ENCODE measurements at regions not wholly inside any gene's neighbourhood (a gene's known extent, or its start where the extent isn't known, plus 50 kb on each side); places are given as distances from the start of the nearest gene placed in this dataset.

DNA sequence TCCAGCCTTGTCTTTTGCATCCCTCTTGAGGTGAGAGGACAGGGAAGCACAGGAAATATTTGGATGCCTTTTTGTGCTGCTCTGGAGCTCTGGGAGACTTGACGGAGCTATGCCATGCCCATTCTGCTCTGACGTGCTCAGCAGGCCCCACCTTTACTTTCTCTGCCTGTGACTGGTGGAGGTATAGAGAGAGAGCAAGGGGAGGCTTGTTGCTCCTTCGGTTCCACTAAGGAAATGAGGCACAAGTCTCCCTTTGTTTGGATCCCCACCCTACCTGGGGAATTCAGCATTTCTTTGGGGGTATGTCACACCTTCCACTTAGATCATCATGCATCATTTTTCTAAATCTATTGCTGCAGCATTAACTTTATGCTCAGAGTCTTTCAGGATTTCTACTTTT, 121.8 kb upstream of the CNTLN start:
- H3K9me3 ChIP-seq, result no peaks in the 10 kb centered on the region
- H3K27ac ChIP-seq, result no peak overlapping the region
- H3K4me1 ChIP-seq (ENCODE audit: insufficient read depth), result peaks cover 3% of the 10 kb centered on the region
- TF ChIP-seq, protein P1, sequence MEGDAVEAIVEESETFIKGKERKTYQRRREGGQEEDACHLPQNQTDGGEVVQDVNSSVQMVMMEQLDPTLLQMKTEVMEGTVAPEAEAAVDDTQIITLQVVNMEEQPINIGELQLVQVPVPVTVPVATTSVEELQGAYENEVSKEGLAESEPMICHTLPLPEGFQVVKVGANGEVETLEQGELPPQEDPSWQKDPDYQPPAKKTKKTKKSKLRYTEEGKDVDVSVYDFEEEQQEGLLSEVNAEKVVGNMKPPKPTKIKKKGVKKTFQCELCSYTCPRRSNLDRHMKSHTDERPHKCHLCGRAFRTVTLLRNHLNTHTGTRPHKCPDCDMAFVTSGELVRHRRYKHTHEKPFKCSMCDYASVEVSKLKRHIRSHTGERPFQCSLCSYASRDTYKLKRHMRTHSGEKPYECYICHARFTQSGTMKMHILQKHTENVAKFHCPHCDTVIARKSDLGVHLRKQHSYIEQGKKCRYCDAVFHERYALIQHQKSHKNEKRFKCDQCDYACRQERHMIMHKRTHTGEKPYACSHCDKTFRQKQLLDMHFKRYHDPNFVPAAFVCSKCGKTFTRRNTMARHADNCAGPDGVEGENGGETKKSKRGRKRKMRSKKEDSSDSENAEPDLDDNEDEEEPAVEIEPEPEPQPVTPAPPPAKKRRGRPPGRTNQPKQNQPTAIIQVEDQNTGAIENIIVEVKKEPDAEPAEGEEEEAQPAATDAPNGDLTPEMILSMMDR (IDR thresholded peaks at IDR 0.05), result no peak
- TF ChIP-seq POLR2A (IDR thresholded peaks at IDR 0.05) (no peak), EP300 (IDR thresholded peaks at IDR 0.05) (no peak)
- intact Hi-C loops (cut with DNase I), result no loop called here
- H3K36me3 ChIP-seq, result no peaks in the 10 kb centered on the region
- H3K4me3 ChIP-seq, result no peak overlapping the region
- H3K27me3 ChIP-seq, result no peaks in the 10 kb centered on the region
- DNase-seq, result no peak
- 78 to 91% (median 87%) methylated on average over 3 of the region's 3 CpGs for WGBS, 3 donors

DNA sequence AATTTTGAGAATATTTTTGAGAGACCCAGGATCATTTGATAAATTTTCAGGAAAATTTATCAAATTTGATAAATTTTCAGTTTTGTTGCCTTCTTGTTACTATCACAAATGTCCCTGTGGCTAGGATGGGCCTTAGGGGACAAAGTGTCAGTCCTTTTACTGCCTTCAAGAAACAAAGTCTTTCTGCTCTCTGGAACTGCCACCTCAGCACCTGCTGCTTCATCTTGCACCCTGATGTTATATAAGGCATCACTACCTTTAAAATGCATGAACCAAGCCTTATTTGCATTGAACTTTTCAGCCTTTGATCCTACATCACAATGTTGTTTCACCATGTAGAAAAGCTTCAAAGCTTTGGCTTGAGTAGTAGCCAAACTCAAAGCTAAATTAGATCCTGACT, 123.0 kb upstream of the CNTLN start:
- TF ChIP-seq POLR2A (IDR thresholded peaks at IDR 0.05), result no peak
- TF ChIP-seq, protein P1 (IDR thresholded peaks at IDR 0.05), result no peak
- no peak for TF ChIP-seq EP300 (IDR thresholded peaks at IDR 0.05)
- H3K4me1 ChIP-seq (ENCODE audit: insufficient read depth), result peaks cover 2% of the 10 kb centered on the region
- no peaks in the 10 kb centered on the region for H3K9me3 ChIP-seq
- H3K27me3 ChIP-seq, result no peaks in the 10 kb centered on the region
- intact Hi-C loops (cut with DNase I), result no loop called here
- no peaks in the 10 kb centered on the region for H3K36me3 ChIP-seq
- H3K4me3 ChIP-seq, result no peak overlapping the region
- no peak overlapping the region for H3K27ac ChIP-seq
- DNase-seq, result no peak

DNA sequence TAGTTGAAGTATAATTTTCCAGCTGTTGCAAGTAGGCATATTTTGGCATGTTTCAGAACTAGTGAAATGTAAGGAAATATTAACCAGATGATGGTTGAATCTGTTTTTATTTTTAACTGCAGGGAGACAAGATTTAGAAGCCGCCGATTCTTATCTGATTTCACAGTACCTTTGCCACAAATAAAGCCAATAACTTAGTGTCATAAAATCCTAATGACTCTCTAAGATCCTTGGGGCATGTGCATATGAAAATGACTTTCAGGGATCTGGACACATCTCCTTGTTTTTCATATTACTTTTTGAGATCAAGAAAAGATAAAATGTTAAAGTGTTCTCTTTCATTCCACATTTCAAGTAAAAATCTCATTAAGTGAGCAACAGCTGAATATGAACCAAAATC, 125.8 kb upstream of the CNTLN start:
- no peak for DNase-seq
- Histone ChIP-seq H3K9me3 (no peaks in the 10 kb centered on the region), H3K27ac (no peak overlapping the region), H3K27me3 (no peaks in the 10 kb centered on the region), H3K4me1 (ENCODE audit: insufficient read depth) (peaks cover 1% of the 10 kb centered on the region), H3K4me3 (no peak overlapping the region), H3K36me3 (no peaks in the 10 kb centered on the region)
- 71 to 80% (median 77%) methylated on average over 2 of the region's 2 CpGs for WGBS, 3 donors
- intact Hi-C loops (cut with DNase I), result no loop called here
- TF ChIP-seq, protein P1 (IDR thresholded peaks at IDR 0.05), result no peak
- TF ChIP-seq POLR2A (IDR thresholded peaks at IDR 0.05), result no peak
- no peak for TF ChIP-seq EP300 (IDR thresholded peaks at IDR 0.05)

DNA sequence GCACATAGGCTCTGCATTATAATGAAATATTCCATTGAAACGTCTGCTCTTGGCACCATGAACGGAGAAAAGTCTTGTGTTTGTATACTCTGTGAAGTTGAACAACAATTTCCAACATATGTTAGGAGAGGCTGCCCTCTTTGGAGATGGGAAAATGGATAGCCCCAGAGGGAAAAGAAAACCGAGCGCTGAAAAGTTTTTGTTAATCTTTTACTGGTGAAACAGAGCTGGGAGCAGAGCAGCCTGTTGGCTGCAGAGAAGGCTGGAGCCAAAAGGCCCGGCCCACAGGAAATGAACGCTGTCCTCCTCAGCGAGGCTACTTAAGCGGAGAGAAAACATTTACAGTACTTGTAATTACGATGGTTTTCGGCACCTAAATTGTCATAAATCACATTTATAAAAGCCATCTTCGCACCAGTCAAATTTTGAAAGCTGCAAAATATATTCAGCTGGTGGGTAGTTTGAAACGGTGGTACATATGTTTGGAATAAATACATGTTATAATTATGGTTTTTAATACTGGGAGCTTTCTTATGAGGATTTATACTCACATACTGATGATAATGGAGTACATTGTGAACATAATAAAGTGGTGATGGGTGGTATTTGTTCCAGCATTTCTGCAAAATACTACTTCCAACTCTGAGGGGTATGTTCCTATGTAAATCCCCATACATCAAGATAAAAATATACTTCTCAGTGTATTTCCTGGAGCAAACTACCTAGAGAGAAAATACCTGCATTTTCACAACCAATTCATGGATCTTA, 129.6 kb upstream of the CNTLN start:
- Histone ChIP-seq H3K27me3 (no peaks in the 10 kb centered on the region), H3K4me3 (peak overlapping the region; percentile 19), H3K27ac (peak overlapping the region in 1 of 2 donors; percentile 13), H3K4me1 (ENCODE audit: insufficient read depth) (peaks cover 1% of the 10 kb centered on the region), H3K36me3 (no peaks in the 10 kb centered on the region), H3K9me3 (no peaks in the 10 kb centered on the region)
- intact Hi-C loops (cut with DNase I), result no loop called here
- 2% methylated on average over 12 of the region's 12 CpGs for WGBS, 3 donors
- peak; percentile 41 to 62 (median 54) for DNase-seq
- TF ChIP-seq, protein P1 (IDR thresholded peaks at IDR 0.05), result no peak
- TF ChIP-seq EP300 (IDR thresholded peaks at IDR 0.05) (no peak), POLR2A (IDR thresholded peaks at IDR 0.05) (no peak)
